ENCODE measurements at regions not wholly inside any gene's neighbourhood (a gene's known extent, or its start where the extent isn't known, plus 50 kb on each side); places are given as distances from the start of the nearest gene placed in this dataset.

DNA sequence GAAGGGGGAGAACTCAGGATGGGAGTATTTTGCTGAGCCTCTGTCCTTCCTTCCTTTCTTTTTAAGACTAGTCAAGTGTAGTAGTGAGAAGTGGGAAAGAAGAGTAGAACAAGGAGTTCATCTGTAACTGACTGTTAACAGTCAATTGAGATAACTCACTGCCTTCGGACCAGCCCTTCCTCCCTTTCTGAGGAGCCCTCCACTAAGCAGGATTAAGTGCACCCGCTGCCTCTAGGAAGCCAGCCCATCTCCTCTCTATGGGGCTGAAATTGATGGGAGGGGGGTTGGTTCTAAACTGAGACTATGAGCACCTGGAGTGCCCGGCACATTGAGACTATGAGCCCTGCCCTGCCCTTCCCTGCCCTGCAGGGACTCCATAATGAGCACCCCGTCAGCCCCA is 72.7 kb upstream of the TINAGL1 start:
- Histone ChIP-seq H3K4me1 (no peaks in the 10 kb centered on the region), H3K27me3 (no peaks in the 10 kb centered on the region)
- intact Hi-C loops (cut with DNase I) = no loop called here

DNA sequence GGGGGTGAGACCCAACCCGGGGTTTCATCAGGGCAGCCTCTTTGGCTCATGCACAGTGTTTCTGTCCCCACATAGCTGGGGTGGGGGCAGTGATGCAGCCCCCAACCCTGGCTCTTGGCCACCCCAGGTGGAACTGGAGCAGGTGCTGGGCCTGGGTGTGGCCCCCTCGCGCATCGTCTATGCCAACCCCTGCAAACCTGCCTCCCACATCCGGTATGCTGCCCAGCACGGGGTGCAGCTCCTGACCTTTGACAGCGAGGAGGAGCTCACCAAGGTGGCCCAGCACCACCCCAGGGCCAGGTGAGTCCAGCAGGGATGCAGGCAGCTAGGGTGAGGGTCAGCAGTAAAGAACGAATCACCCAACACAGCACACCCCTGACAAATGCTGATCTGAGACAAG is 72.3 kb upstream of the TINAGL1 start:
- H3K27ac ChIP-seq = no peak overlapping the region
- TF ChIP-seq, protein P1, sequence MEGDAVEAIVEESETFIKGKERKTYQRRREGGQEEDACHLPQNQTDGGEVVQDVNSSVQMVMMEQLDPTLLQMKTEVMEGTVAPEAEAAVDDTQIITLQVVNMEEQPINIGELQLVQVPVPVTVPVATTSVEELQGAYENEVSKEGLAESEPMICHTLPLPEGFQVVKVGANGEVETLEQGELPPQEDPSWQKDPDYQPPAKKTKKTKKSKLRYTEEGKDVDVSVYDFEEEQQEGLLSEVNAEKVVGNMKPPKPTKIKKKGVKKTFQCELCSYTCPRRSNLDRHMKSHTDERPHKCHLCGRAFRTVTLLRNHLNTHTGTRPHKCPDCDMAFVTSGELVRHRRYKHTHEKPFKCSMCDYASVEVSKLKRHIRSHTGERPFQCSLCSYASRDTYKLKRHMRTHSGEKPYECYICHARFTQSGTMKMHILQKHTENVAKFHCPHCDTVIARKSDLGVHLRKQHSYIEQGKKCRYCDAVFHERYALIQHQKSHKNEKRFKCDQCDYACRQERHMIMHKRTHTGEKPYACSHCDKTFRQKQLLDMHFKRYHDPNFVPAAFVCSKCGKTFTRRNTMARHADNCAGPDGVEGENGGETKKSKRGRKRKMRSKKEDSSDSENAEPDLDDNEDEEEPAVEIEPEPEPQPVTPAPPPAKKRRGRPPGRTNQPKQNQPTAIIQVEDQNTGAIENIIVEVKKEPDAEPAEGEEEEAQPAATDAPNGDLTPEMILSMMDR (IDR thresholded peaks at IDR 0.05) = no peak
- no peak overlapping the region for H3K4me3 ChIP-seq
- no peak for DNase-seq (ENCODE audit: low spot score in 2 of 2)
- no peaks in the 10 kb centered on the region for H3K27me3 ChIP-seq
- no peaks in the 10 kb centered on the region for H3K36me3 ChIP-seq
- H3K4me1 ChIP-seq = no peaks in the 10 kb centered on the region
- H3K9me3 ChIP-seq = no peaks in the 10 kb centered on the region
- intact Hi-C loops (cut with DNase I) = no loop called here

More for the DNA sequence above, 72.7 kb upstream of the TINAGL1 start:
- no peak for DNase-seq (ENCODE audit: low spot score in 2 of 2)
- Histone ChIP-seq H3K9me3 (no peaks in the 10 kb centered on the region), H3K4me3 (no peak overlapping the region), H3K36me3 (no peaks in the 10 kb centered on the region), H3K27ac (no peak overlapping the region)
- TF ChIP-seq, protein P1 (IDR thresholded peaks at IDR 0.05) = no peak

DNA sequence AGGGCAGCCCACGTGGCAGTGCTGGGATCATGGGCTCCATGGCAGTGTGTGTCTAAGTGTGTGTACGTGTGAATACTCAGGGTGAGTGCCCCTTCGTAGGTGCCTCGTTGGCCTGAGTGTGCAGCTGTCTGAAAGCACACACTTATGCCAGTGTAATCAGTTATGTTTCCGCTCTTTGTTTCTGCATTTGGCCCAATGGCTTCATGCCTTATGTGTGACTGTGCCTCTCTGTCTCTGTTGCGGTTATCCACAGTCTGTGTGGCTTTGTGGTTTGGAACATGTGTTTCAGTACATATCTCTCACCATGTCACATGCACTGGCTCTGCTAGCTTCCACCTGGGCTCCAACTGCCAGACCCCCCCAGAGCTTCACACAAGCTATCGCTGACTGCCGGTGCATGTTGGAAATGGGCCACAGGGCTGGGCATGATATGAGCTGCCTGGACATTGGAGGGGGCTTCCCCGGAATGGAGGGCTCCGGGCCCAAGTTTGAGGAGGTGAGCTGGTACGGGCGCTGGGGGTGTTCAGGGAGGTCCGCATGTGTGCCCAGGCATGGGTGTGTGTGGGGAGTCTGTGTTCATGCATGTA is 70.3 kb upstream of the TINAGL1 start:
- Histone ChIP-seq H3K4me3 (no peak overlapping the region), H3K27ac (no peak overlapping the region), H3K4me1 (no peaks in the 10 kb centered on the region), H3K27me3 (no peaks in the 10 kb centered on the region), H3K9me3 (no peaks in the 10 kb centered on the region), H3K36me3 (no peaks in the 10 kb centered on the region)
- TF ChIP-seq, protein P1 (IDR thresholded peaks at IDR 0.05) = no peak
- no peak for DNase-seq (ENCODE audit: low spot score in 2 of 2)
- intact Hi-C loops (cut with DNase I) = no loop called here

DNA sequence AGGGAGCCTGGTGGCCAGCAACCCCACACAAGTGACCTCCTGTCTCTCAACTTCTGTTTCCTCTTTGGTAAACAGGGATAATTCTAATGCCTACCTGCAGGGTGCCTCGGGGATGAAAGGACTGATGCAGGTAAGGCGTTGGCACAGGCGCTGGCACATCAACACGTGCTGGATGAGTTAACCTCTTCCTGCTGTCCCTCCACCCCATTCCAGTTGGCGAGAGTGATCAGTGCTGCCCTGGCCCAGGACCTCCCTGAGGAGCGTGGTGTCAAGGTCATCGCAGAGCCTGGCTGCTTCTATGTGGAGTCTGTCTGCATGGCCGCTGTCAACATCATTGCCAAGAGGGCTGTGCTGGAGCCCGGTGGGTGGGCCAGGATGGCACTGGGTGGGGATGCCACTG is 69.1 kb upstream of the TINAGL1 start:
- Histone ChIP-seq H3K36me3 (no peaks in the 10 kb centered on the region), H3K27ac (no peak overlapping the region), H3K4me3 (no peak overlapping the region), H3K9me3 (no peaks in the 10 kb centered on the region), H3K27me3 (no peaks in the 10 kb centered on the region), H3K4me1 (no peaks in the 10 kb centered on the region)
- DNase-seq (ENCODE audit: low spot score in 2 of 2) = no peak
- TF ChIP-seq, protein P1 (IDR thresholded peaks at IDR 0.05) = no peak
- intact Hi-C loops (cut with DNase I) = no loop called here

DNA sequence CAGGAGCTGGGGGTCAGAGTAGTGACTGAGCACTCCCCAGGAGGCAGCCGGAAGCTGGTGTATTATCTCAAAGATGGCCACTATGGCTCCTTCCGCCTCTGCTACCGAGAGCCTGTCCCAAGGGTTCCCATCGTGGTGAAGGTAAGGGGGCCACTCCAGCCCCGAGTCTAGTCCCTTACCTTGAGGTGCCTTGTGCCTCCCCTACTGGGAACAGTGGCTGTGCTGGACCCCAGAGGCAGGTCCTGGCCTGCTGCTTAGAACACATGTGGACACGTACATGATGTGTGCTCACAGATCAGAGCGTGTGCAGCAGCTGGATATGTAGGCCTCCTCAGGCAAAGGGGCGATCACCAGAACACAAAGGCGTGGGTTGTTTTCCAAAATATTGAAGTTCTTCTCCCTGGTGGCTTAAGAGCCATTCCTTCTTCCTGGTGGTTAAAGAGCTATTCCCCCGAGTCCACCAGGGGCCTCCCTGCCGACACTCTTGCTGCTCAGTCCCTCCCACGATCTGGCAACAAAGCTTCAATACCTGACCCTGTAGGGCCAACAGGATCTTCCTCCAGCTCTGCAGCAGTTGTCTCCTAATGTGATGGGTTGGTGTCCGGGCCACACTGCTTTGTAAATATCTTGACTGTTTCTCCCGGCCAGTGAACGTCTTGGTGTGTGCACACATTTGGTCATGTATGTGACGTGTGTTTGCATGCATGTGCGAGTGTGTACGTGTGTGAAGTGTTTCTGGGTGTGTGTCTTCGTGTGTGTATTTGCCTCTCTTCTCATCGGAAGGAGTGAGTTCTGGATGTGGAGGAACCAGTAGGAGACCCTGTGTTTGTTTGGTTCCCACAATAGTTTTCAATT is 68.4 kb upstream of the TINAGL1 start:
- DNase-seq (ENCODE audit: low spot score in 2 of 2) = no peak

More for the DNA sequence above, 68.4 kb upstream of the TINAGL1 start:
- Histone ChIP-seq H3K9me3 (no peaks in the 10 kb centered on the region), H3K36me3 (no peaks in the 10 kb centered on the region), H3K4me3 (no peak overlapping the region), H3K27ac (no peak overlapping the region), H3K4me1 (no peaks in the 10 kb centered on the region), H3K27me3 (no peaks in the 10 kb centered on the region)
- TF ChIP-seq, protein P1 (IDR thresholded peaks at IDR 0.05) = no peak
- intact Hi-C loops (cut with DNase I) = no loop called here

All from ascending aorta (tissue), 2 donors.